GM19467 (cell line): ENCODE measurements at regions not wholly inside any gene's neighbourhood (a gene's known extent, or its start where the extent isn't known, plus 50 kb on each side); places are given as distances from the start of the nearest gene placed in this dataset.

Source experiments
- ATAC-seq: cut with Tn5 transposase; IDR thresholded peaks from one replicate; pipeline ENCODE4 v1.9.1; 2021; ENCODE audit warnings: mild to moderate bottlenecking, moderate library complexity; ENCODE audit not compliant: unreplicated experiment

- ATAC-seq: no peak
Observed at GRCh38 chr7:84821671-84822534, 365.0 kb downstream of the SEMA3D start.

DNA sequence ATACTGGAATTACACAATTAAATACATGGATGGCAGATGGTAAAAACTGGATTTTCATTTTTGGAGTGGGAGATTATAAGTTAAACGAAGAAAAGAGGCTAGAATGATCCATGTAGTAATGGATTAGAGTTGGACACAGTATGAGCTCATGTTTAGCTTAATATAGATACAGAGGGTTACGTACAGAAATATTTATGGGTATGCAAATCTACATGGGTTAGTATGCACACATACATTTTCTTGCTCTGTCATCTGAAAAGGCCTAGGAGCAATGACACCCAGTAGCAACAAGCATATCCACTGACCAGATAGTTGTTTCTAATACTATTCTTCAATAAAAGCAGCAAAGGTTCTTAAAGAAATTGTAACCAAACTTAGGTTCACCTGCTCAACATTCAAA, 366.4 kb downstream of the SEMA3D start:
- ATAC-seq: no peak

DNA sequence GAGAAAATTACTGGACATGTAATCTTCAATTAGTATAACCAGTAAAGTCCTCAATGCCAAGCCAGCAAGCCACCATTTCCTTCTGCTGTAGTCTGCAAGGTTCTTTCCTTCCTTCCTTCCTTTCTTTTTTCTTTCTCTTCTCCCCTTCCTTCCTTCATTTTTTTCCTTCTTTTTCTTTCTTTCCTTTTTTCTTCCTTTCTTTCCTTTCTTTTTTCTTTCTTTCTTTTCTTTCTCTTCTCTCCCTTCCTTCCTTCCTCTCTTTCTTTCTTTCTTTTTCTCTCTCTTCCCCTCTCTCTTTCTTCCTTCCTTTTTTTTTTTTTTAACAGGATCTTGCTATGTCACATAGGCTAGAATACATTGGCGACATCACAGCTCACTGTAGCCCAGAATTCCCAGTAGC, 369.8 kb downstream of the SEMA3D start:
- no peak for ATAC-seq

DNA sequence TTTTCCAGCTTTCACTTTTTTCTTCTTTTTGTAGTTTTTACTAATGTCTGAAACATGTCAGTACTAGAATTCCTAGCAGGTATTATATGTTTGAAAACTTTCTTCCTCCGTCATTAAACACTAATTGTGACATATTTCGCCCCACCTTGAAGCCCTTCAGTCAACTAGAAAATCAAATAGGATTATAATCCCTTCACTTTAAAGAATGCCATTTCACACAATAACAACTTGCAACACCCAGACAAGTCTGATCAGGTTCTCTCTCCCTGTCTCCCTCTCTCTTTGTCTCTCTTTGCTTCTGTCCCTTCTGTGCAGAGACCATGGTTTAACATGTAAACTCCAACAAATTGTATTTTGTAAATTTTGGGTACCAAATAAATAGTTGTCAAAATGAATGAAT, 373.5 kb downstream of the SEMA3D start:
- ATAC-seq: no peak

DNA sequence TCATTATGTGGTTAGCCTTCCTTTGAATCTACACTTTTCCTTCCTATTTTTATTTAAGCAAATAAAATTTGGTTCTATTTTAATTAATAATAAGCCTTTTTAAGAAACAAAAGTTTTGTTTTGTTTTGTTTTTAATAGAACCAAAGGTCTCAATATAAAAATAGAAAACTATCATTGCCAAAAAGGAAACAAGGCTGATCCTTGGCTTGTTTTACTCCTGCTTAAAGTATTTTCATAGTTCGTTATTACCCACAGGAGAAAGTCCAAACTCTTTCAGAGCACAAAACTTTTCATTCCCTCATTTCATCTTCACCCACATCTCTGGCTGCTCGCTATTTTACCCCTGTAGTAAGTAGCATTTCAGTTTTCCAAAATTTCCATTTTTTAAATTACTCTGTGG, 374.8 kb downstream of the SEMA3D start:
- no peak for ATAC-seq

GRCh38 chr7:84811362-84811761, 375.5 kb downstream of the SEMA3D start:
- ATAC-seq: no peak

DNA sequence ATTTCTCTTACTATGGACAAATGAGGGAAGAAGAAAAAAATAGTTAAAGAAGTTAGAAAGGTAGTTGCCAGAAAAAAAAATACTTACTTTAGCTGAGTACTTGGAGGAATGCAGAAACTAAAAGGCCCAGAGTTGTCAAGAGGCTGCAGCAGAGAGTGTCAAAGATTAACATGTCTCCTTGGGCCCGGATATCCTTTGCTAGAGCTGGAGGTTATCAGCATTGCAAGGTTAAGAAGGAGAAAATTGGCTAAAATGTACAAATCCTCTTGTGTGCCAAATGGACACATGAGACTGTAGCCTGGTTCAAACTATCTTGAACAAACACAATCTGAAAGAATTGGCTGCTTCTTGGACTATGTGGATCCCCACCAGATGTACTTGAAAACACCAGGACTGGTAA, 377.0 kb downstream of the SEMA3D start:
- no peak for ATAC-seq

GRCh38 chr7:84803979-84804378, 382.9 kb downstream of the SEMA3D start:
- ATAC-seq: no peak

DNA sequence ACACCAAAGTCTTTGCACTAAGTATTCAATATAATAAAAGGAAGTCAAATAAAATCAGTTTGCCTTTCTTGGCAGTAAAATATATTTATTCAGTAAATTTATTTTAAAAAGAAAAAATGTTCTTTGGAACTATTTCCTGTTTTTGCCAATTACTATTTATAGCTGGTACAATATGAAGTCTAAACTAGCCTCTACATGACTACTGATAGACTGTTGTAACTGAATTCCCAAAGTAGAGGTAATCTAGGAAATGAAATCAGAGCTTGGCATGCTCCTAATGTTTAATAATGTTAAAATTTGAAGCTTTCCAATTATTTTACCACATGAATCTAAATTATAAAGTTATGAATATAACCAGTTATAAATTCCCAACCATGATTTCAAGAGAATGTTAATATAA, 385.5 kb downstream of the SEMA3D start:
- no peak for ATAC-seq

- no peak for ATAC-seq
Observed at GRCh38 chr7:84800846-84801245, 386.0 kb downstream of the SEMA3D start.

DNA sequence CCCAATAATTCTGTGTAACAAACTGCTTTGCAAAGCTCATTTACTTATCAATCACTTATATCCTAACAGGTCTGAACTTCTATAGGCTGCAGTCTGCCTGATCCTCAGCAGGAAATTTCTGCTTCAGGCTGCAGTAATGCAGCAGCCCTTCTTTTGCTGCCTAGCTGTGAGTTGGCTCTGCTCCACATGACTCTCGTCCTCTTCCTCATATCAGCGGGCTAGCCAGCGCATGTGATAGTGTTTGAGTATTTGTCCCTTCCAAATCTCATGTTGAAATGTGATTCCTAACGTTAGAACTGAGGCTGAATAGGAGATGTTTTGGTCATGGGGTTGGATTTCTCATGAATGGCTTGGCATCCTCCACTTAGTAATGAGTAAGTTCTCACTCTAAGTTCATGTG, 387.8 kb downstream of the SEMA3D start:
- no peak for ATAC-seq

DNA sequence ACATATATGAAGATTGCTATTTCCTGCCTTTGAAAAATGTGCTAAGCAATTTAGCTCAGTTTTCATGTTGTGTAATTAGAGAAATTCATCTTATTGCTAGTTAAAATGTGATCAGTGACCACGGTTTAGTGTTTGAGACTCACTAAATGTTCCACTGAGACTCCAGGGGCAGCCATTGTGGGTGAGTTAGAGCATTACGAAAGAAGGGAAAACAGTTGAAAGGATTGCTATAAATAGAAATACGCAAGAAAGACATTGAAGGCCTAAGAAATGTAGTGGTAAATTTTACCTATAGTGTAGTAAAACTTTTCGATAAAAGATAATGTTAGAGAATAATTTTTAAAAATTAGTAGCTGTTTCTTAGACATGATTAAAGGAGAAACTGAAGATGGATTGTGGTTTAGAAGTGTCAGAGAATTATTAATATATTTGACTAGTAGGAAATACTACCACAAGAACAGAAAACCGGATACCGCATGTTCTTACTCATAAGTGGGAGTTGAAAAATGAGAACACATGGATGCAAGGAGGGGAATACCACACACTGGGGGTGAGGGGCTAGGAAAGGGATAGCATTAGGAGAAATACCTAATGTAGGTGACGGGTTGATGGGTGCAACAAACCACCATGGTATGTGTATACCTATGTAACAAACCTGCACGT, 394.5 kb downstream of the SEMA3D start:
- peak; percentile 72 for ATAC-seq

GRCh38 chr7:84790882-84791281, 396.0 kb downstream of the SEMA3D start:
- ATAC-seq: no peak

GRCh38 chr7:84786073-84786472, 400.8 kb downstream of the SEMA3D start:
- ATAC-seq: no peak

DNA sequence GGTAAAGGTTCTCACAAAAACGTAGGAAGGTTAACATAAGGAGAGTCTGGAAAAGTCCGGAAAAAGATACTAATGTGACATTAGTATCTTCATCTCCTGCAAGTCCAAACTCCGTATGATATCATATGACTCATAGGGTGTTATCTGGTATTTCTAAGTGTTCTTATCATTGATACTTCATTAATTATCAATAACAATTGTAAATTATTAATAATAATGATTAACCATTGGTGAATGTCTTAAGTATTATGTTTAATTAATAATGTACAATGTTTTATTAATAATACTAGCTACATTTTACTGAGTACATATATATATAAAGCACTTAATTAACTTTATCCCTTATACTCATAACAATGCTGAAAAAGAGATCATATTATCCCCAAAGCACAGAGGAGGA, 402.4 kb downstream of the SEMA3D start:
- ATAC-seq: no peak

DNA sequence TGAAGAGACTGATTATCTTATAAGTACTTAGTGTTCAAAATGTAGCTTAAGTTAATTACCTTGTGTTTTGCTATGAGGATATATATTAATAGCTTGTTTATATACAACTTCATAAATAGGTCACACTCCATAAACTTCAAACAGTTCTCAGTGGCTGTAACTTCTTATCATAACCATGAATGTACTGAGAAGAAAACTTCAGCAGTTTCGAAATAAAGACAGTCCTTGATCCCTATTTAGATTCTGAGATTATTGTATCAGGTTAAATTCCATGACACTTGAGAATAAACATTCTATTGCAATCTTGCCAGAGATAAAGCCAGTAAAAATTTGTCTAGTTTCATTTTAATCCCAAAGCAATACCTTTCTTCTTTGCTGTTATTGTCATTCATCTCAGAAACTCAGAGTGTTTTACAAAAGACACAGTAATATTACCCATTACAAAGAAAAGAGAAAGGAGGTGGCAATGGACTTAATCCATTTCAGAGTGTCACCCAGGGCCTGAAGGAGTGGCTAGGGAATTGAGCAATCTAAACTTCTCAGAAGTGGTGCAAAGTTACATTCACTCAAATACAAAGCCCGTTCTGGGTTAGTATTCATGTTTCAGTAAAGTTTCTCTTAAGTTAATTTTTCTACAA, 403.6 kb downstream of the SEMA3D start:
- no peak for ATAC-seq

DNA sequence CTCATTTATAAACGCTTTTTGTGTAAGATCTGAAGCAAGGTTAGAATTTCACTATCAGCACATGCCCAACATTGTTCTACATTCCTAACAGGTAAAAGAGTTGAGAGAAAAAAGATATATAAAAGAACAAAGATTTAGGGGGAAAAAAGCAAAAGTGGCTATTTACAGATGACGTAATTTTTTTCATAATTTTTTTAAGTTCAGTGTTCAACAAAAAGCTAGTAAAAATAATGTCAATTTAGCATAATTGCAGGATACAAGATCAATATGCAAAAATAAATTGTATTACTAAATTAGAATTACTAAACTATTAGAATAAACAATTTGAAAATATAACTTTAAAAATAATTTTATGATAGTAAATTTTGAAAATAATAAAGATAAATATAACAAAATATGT, 405.0 kb downstream of the SEMA3D start:
- ATAC-seq: no peak

GRCh38 chr7:84780158-84781124, 406.4 kb downstream of the SEMA3D start:
- ATAC-seq: no peak

- no peak for ATAC-seq
Observed at GRCh38 chr7:84757761-84758160, 429.1 kb downstream of the SEMA3D start.

GRCh38 chr7:84746353-84746752, 440.5 kb downstream of the SEMA3D start:
- ATAC-seq: no peak

DNA sequence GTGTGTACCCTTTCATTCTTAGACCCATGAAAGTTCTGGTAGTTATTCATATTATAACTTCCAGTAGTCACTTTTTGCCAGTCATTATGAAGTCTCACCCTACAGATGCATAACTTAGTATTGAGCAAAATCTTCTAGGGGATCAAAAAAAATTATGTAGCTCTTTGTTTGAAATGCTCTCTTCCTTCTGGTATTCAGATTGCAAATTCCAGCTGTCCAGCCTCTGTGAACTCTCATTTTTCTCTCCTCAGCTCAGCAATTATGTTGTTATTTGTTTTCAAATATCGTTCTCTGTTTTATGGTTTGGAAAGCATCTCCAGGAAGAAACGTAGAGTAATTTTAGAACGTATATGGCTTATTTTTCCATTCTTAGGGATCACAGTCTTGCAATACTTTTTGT, 442.5 kb downstream of the SEMA3D start:
- ATAC-seq: no peak
